SK-N-SH treated with all-trans-retinoic acid at 6 μM for 48 hours (cell line): ENCODE measurements at regions not wholly inside any gene's neighbourhood (a gene's known extent, or its start where the extent isn't known, plus 50 kb on each side); places are given as distances from the start of the nearest gene placed in this dataset.

Source experiments
- ATAC-seq: fragments of 200-7000 bp; cut with Tn5 transposase; 3 replicates; pipeline ENCODE4 v1.9.1; 2020; ENCODE audit warnings: mild to moderate bottlenecking, moderate library complexity
- ARNTL ChIP-seq: fragments of 450-650 bp; formaldehyde crosslinking; IDR thresholded peaks from 2 replicates; pipeline ENCODE4 v1.5.0; 2020; ENCODE audit warnings: low read depth, mild to moderate bottlenecking, moderate library complexity, borderline replicate concordance
- BACH2 ChIP-seq: fragments of 250-450 bp; sonication (Bioruptor Pico); IDR thresholded peaks from 2 replicates; pipeline ENCODE4 v1.9.0; 2021; ENCODE audit warnings: mild to moderate bottlenecking, borderline replicate concordance
- CSRNP3 ChIP-seq: fragments of 250-450 bp; sonication (Bioruptor Pico); IDR thresholded peaks from 2 replicates; pipeline ENCODE4 v1.5.1; 2021; ENCODE audit warnings: mild to moderate bottlenecking, moderate library complexity
- ESRRG ChIP-seq: fragments of 250-450 bp; sonication (Bioruptor Pico); IDR thresholded peaks from 2 replicates; pipeline ENCODE4 v1.6.1; 2021; ENCODE audit warnings: mild to moderate bottlenecking
- GLIS3 ChIP-seq: fragments of 250-450 bp; sonication (Bioruptor Pico); IDR thresholded peaks from 2 replicates; pipeline ENCODE4 v1.5.0; 2020; ENCODE audit warnings: mild to moderate bottlenecking, moderate library complexity
- ISL1 ChIP-seq: fragments of 250-450 bp; sonication (Bioruptor Pico); IDR thresholded peaks from 2 replicates; pipeline ENCODE4 v2.1.2; 2022; ENCODE audit warnings: mild to moderate bottlenecking, moderate library complexity
- OSR1 ChIP-seq: fragments of 250-450 bp; sonication (Bioruptor Pico); IDR thresholded peaks from 2 replicates; pipeline ENCODE4 v1.8.0; 2022; ENCODE audit warnings: moderate library complexity, mild to moderate bottlenecking, inconsistent platforms
- POU6F1 ChIP-seq: fragments of 250-450 bp; sonication (Bioruptor Pico); IDR thresholded peaks from 2 replicates; pipeline ENCODE4 v1.8.0; 2021; ENCODE audit warnings: low read depth, mild to moderate bottlenecking, moderate library complexity, borderline replicate concordance
- PPARA ChIP-seq: fragments of 250-450 bp; sonication (Bioruptor Pico); IDR thresholded peaks from 2 replicates; pipeline ENCODE4 v1.5.0; 2020; ENCODE audit warnings: mild to moderate bottlenecking, borderline replicate concordance
- RARB ChIP-seq: fragments of 250-450 bp; sonication (Bioruptor Pico); IDR thresholded peaks from 2 replicates; pipeline ENCODE4 v1.8.0; 2021; ENCODE audit warnings: mild to moderate bottlenecking, moderate library complexity
- SNAI2 ChIP-seq: fragments of 250-450 bp; sonication (Bioruptor Pico); IDR thresholded peaks from 2 replicates; pipeline ENCODE4 v1.5.0; 2020; ENCODE audit warnings: mild to moderate bottlenecking, moderate library complexity
- TCF4 ChIP-seq: fragments of 250-450 bp; sonication (Bioruptor Pico); IDR thresholded peaks from 2 replicates; pipeline ENCODE4 v1.8.0; 2021; ENCODE audit warnings: mild to moderate bottlenecking, moderate library complexity, borderline replicate concordance
- TOX ChIP-seq: fragments of 250-450 bp; sonication (Bioruptor Pico); IDR thresholded peaks from 2 replicates; pipeline ENCODE4 v1.8.0; 2021; ENCODE audit warnings: mild to moderate bottlenecking, moderate library complexity, borderline replicate concordance
- TSHZ2 ChIP-seq: fragments of 250-450 bp; sonication (Bioruptor Pico); IDR thresholded peaks from 2 replicates; pipeline ENCODE4 v1.5.0; 2020; ENCODE audit warnings: mild to moderate bottlenecking, moderate library complexity
- ZC3H10 ChIP-seq: fragments of 250-450 bp; sonication (Bioruptor Pico); IDR thresholded peaks from 2 replicates; pipeline ENCODE4 v1.5.1; 2021; ENCODE audit warnings: mild to moderate bottlenecking, moderate library complexity
- ZFP3 ChIP-seq: fragments of 250-450 bp; sonication (Bioruptor Pico); IDR thresholded peaks from 2 replicates; pipeline ENCODE4 v1.5.0; 2020; ENCODE audit warnings: mild to moderate bottlenecking, moderate library complexity
- ZFP30 ChIP-seq: fragments of 450-650 bp; formaldehyde crosslinking; IDR thresholded peaks from 2 replicates; pipeline ENCODE4 v1.5.0; 2022; ENCODE audit warnings: mild to moderate bottlenecking, moderate library complexity
- ZNF565 ChIP-seq: fragments of 450-650 bp; formaldehyde crosslinking; conservative IDR thresholded peaks from 2 replicates; pipeline ENCODE4 v1.5.0; 2020; ENCODE audit warnings: low read depth, mild to moderate bottlenecking, moderate library complexity
- ZNF70 ChIP-seq: fragments of 450-650 bp; formaldehyde crosslinking; IDR thresholded peaks from 2 replicates; pipeline ENCODE4 v1.5.0; 2020; ENCODE audit warnings: mild to moderate bottlenecking, moderate library complexity
- ZNF8 ChIP-seq: fragments of 450-650 bp; formaldehyde crosslinking; IDR thresholded peaks from 2 replicates; pipeline ENCODE4 v1.5.0; 2020; ENCODE audit warnings: mild to moderate bottlenecking, moderate library complexity

DNA sequence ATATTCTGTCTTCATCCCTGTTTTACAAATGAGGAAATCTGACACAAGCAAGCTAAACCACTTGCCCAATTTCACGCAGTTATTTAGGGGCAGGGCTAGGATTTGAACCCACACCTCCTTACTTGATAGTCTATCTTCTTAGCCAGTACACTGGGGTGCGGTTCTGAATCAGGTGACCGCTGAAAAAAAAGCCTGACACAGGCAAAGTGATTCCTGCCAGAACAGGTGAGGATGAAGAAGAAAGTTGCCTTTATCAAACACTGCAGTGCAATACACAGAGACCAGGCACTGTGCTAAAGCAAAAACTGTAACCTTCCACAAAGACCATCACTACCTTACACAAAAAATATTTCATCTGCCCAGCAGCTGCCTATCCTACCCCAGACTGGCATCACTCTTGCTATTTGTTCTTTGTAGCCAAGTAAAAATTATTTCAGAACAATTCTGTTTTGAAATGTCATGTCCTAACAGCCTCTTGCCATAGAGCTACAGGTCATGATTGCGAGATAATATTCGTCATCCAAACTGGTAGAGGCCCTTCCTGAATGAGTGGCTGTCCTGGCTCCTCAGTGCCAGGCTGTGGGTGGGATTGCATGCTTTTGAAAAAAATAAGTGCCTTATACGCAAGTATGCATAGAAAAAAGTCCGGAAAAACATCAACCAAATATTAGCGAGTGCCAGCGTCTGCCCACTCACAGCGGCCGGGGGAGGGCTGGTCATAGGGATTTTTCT is 142.3 kb upstream of the TPM1 start:
- no peak for ATAC-seq
- no peak for TF ChIP-seq ZNF70
- TF ChIP-seq TOX (CRISPR knock-in tag), result no peak
- TF ChIP-seq RARB (CRISPR knock-in tag), result no peak
- TF ChIP-seq TSHZ2 (CRISPR knock-in tag), result no peak
- TF ChIP-seq POU6F1, result no peak
- TF ChIP-seq ESRRG (CRISPR knock-in tag), result no peak
- TF ChIP-seq TCF4 (CRISPR knock-in tag), result no peak
- no peak for TF ChIP-seq SNAI2 (CRISPR knock-in tag)
- no peak for TF ChIP-seq ZFP3
- no peak for TF ChIP-seq GLIS3 (CRISPR knock-in tag)
- no peak for TF ChIP-seq ZNF565 (CRISPR knock-in tag)
- no peak for TF ChIP-seq PPARA
- TF ChIP-seq CSRNP3 (CRISPR knock-in tag), result no peak
- no peak for TF ChIP-seq ZNF8 (CRISPR knock-in tag)
- TF ChIP-seq ZC3H10 (CRISPR knock-in tag), result no peak
- TF ChIP-seq ISL1 (CRISPR knock-in tag), result no peak
- no peak for TF ChIP-seq ZFP30 (CRISPR knock-in tag)
- TF ChIP-seq ARNTL, result no peak
- TF ChIP-seq, all 23 proteins: peak for 0

DNA sequence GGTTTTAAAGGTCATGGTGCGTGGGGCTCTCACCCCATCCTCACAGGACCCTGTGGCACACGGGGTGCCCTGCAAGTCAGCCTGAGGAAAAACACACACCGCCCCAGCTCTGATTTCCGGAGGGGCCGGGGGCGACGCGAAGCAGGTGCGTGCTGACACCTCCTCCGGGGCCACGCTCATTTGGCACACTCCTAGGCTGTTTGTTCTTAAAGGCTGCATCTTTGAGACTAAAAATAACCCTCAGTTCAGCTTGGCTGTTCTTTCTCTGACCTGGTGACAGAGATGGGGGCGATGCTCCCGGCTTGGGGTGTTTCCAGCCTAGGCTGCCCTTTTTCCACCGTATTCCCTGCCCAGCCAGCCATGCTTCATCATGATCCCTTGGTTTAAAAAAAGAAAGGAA is 141.5 kb upstream of the TPM1 start:
- no peak for ATAC-seq
- no peak for TF ChIP-seq RARB (CRISPR knock-in tag)
- no peak for TF ChIP-seq SNAI2 (CRISPR knock-in tag)
- TF ChIP-seq ARNTL, result no peak
- no peak for TF ChIP-seq BACH2 (CRISPR knock-in tag)
- no peak for TF ChIP-seq TSHZ2 (CRISPR knock-in tag)
- no peak for TF ChIP-seq GLIS3 (CRISPR knock-in tag)
- TF ChIP-seq OSR1 (CRISPR knock-in tag), result no peak
- no peak for TF ChIP-seq CSRNP3 (CRISPR knock-in tag)
- no peak for TF ChIP-seq ISL1 (CRISPR knock-in tag)
- no peak for TF ChIP-seq TOX (CRISPR knock-in tag)
- TF ChIP-seq PPARA, result no peak
- TF ChIP-seq ZNF565 (CRISPR knock-in tag), result no peak
- no peak for TF ChIP-seq ESRRG (CRISPR knock-in tag)
